HEK293 (cell line): ENCODE measurements at regions not wholly inside any gene's neighbourhood (a gene's known extent, or its start where the extent isn't known, plus 50 kb on each side); places are given as distances from the start of the nearest gene placed in this dataset.

Experiments
- CTCF ChIA-PET: fragments of 350-600 bp; formaldehyde crosslinking; extraction: SDS; loops from one replicate; lab custom pipeline; 2021; ENCODE audit warnings: antibody characterized with exemption; lab: Yijun Ruan, JAX
- POLR2A ChIA-PET: fragments of 300-600 bp; formaldehyde crosslinking; extraction: SDS; loops from one replicate; lab custom pipeline; 2020; ENCODE audit warnings: antibody characterized with exemption, inconsistent platforms; lab: Yijun Ruan, JAX
- H3K27ac ChIP-seq: fragments of 200-500 bp; sonication (Bioruptor generic); 2 replicates; pipeline ENCODE4 v1.5.1; 2014; ENCODE audit warnings: low read depth, low read length, control low read depth, inconsistent platforms; ENCODE audit errors: extremely low read depth
- H3K36me3 ChIP-seq, 2 experiments: fragments of 200-500 bp in 1 of 2; sonication (Bioruptor generic) in 1 of 2; 1 replicate in 1 of 2; 2 replicates in 1 of 2; pipeline ENCODE4 v1.5.1; 2014 to 2017; ENCODE audit warnings: inconsistent platforms in 2 of 2, low read length in 2 of 2; ENCODE audit not compliant: control insufficient read depth in 2 of 2, insufficient read depth in 1 of 2
- H3K4me1 ChIP-seq: fragments of 200-500 bp; sonication (Bioruptor generic); 2 replicates; pipeline ENCODE4 v1.5.1; 2014; ENCODE audit warnings: mild to moderate bottlenecking, low read length, inconsistent platforms; ENCODE audit not compliant: control insufficient read depth, insufficient read depth
- H3K4me3 ChIP-seq: 2 replicates; pipeline ENCODE4 v1.5.1; 2011; ENCODE audit warnings: low read depth, mild to moderate bottlenecking, control low read depth, low read length, moderate library complexity
- H3K9me3 ChIP-seq: fragments of 200-500 bp; sonication (Bioruptor generic); 2 replicates; pipeline ENCODE4 v1.5.1; 2014; ENCODE audit warnings: low read depth, low read length, inconsistent platforms; ENCODE audit not compliant: control insufficient read depth, insufficient read depth
- IKZF3 ChIP-seq: fragments of 450-650 bp; IDR thresholded peaks from 2 replicates; pipeline ENCODE4 v1.5.0; 2018; ENCODE audit warnings: missing biosample characterization, mild to moderate bottlenecking, missing genetic modification characterization, moderate library complexity
- PRDM2 ChIP-seq: fragments of 450-650 bp; formaldehyde crosslinking; IDR thresholded peaks from 2 replicates; pipeline ENCODE4 v1.5.1; 2016; ENCODE audit warnings: missing biosample characterization, missing genetic modification characterization, borderline replicate concordance
- REPIN1 ChIP-seq: fragments of 450-650 bp; formaldehyde crosslinking; IDR thresholded peaks from 2 replicates; pipeline ENCODE4 v1.5.1; 2017; ENCODE audit warnings: missing biosample characterization, missing genetic modification characterization, low read depth
- SCRT1 ChIP-seq: fragments of 450-650 bp; formaldehyde crosslinking; IDR thresholded peaks from 2 replicates; pipeline ENCODE4 v1.5.1; 2016; ENCODE audit warnings: missing biosample characterization, missing genetic modification characterization, borderline replicate concordance
- SP2 ChIP-seq: fragments of 450-650 bp; formaldehyde crosslinking; IDR thresholded peaks from 2 replicates; pipeline ENCODE4 v1.5.1; 2016; ENCODE audit warnings: missing biosample characterization, missing genetic modification characterization
- ZBTB11 ChIP-seq: fragments of 450-650 bp; formaldehyde crosslinking; conservative IDR thresholded peaks from 2 replicates; pipeline ENCODE4 v1.5.1; 2016; ENCODE audit warnings: low read depth, missing biosample characterization, missing genetic modification characterization
- ZFP37 ChIP-seq: fragments of 450-650 bp; formaldehyde crosslinking; IDR thresholded peaks from 2 replicates; pipeline ENCODE4 v1.5.1; 2016; ENCODE audit warnings: missing biosample characterization, missing genetic modification characterization
- ZNF155 ChIP-seq: fragments of 450-650 bp; formaldehyde crosslinking; IDR thresholded peaks from 2 replicates; pipeline ENCODE4 v1.5.1; 2016; ENCODE audit warnings: missing biosample characterization, missing genetic modification characterization
- ZNF16 ChIP-seq: fragments of 450-650 bp; formaldehyde crosslinking; IDR thresholded peaks from 2 replicates; pipeline ENCODE4 v1.5.1; 2016; ENCODE audit warnings: low read depth, missing biosample characterization, missing genetic modification characterization
- ZNF184 ChIP-seq: fragments of 450-650 bp; IDR thresholded peaks from 2 replicates; pipeline ENCODE4 v1.5.1; 2018; ENCODE audit warnings: missing biosample characterization, mild to moderate bottlenecking, missing genetic modification characterization
- ZNF214 ChIP-seq: fragments of 450-650 bp; formaldehyde crosslinking; IDR thresholded peaks from 2 replicates; pipeline ENCODE4 v1.5.1; 2017; ENCODE audit warnings: missing biosample characterization, mild to moderate bottlenecking, missing genetic modification characterization, borderline replicate concordance
- ZNF324 ChIP-seq: fragments of 450-650 bp; formaldehyde crosslinking; IDR thresholded peaks from 2 replicates; pipeline ENCODE4 v1.5.1; 2016; ENCODE audit warnings: missing biosample characterization, missing genetic modification characterization
- ZNF341 ChIP-seq: fragments of 450-650 bp; formaldehyde crosslinking; IDR thresholded peaks from 2 replicates; pipeline ENCODE4; 2016; ENCODE audit warnings: low read depth, missing biosample characterization, missing genetic modification characterization
- ZNF639 ChIP-seq: fragments of 450-650 bp; formaldehyde crosslinking; IDR thresholded peaks from 2 replicates; pipeline ENCODE4 v1.5.1; 2016; ENCODE audit warnings: missing biosample characterization, missing genetic modification characterization
- ZNF704 ChIP-seq: fragments of 450-650 bp; formaldehyde crosslinking; IDR thresholded peaks from 2 replicates; pipeline ENCODE4 v1.5.1; 2016; ENCODE audit warnings: missing biosample characterization, missing genetic modification characterization

GRCh38 chr10:130802301-130802700, 509.2 kb downstream of the TCERG1L start:
- Histone ChIP-seq H3K27ac (no peak overlapping the region), H3K36me3 (no peaks in the 10 kb centered on the region), H3K4me1 (no peaks in the 10 kb centered on the region), H3K4me3 (no peak overlapping the region), H3K9me3 (no peaks in the 10 kb centered on the region)
- POLR2A ChIA-PET = no interaction called here
- TF ChIP-seq SP2 (tag by site-specific recombination) (no peak), ZNF341 (tag by site-specific recombination) (no peak), ZNF184 (no peak), ZNF704 (no peak), ZFP37 (no peak), ZNF16 (tag by site-specific recombination) (no peak), ZNF214 (tag by site-specific recombination) (no peak), ZNF155 (tag by site-specific recombination) (no peak), ZBTB11 (no peak)
- CTCF ChIA-PET = no interaction called here

- Histone ChIP-seq H3K9me3 (no peaks in the 10 kb centered on the region), H3K36me3 (no peaks in the 10 kb centered on the region), H3K27ac (no peak overlapping the region), H3K4me3 (no peak overlapping the region), H3K4me1 (no peaks in the 10 kb centered on the region)
- ChIA-PET POLR2A (no interaction called here), CTCF (no interaction called here)
- TF ChIP-seq ZNF324 (tag by site-specific recombination) (no peak), ZFP37 (no peak), IKZF3 (tag by site-specific recombination) (no peak), SCRT1 (tag by site-specific recombination) (no peak), PRDM2 (tag by site-specific recombination) (no peak), REPIN1 (tag by site-specific recombination) (no peak), ZNF639 (tag by site-specific recombination) (no peak)
Measured at GRCh38 chr10:130804281-130804680, 507.2 kb downstream of the TCERG1L start.
